ENCODE measurements at regions not wholly inside any gene's neighbourhood (a gene's known extent, or its start where the extent isn't known, plus 50 kb on each side); places are given as distances from the start of the nearest gene placed in this dataset.

GRCh38 chr5:167603135-167603534 is 688.3 kb upstream of the WWC1 start:
- Histone ChIP-seq H4K20me1 (ENCODE audit: control insufficient read depth, insufficient read depth) (no peaks in the 10 kb centered on the region), H3K9ac (ENCODE audit: control insufficient read depth, insufficient read depth, low read length) (no peak overlapping the region), H3K79me2 (ENCODE audit: control insufficient read depth, insufficient read depth, low read length) (no peaks in the 10 kb centered on the region), H3K36me3 (ENCODE audit: control insufficient read depth in 2 of 2, insufficient read depth in 2 of 2, low read length in 1 of 2) (no peaks in the 10 kb centered on the region), H3K4me2 (ENCODE audit: control insufficient read depth, insufficient read depth) (no peak overlapping the region), H3K4me1 (ENCODE audit: control insufficient read depth, insufficient read depth, low read length) (no peaks in the 10 kb centered on the region), H3K27me3 (replicated peaks in 1 of 2; ENCODE audit: control insufficient read depth in 2 of 2, insufficient read depth in 2 of 2, low read length in 1 of 2) (no peaks in the 10 kb centered on the region; a peak in 1 of 4 replicates), H3K27ac (ENCODE audit: control insufficient read depth, insufficient read depth) (no peak overlapping the region), H3K4me3 (no peak overlapping the region), H3K9me3 (replicated peaks; ENCODE audit: control insufficient read depth, insufficient read depth, low read length) (no peaks in the 10 kb centered on the region), H2AFZ (ENCODE audit: control insufficient read depth, low read depth, low read length) (no peak overlapping the region)
- intact Hi-C loops (cut with micrococcal nuclease; ENCODE audit: unreplicated experiment) (no loop called here), in situ Hi-C loops (cut with MboI) (no loop called here)
- WGBS (ENCODE audit: insufficient coverage, insufficient replicate concordance, low lambda C conversion rate, missing lambda C conversion rate) = 1% methylated on average over 4 of the region's 4 CpGs
- TF ChIP-seq STAT1 (conservative IDR thresholded peaks at IDR 0.05) = no peak
- no peak for FAIRE-seq
- no peak for DNase-seq (ENCODE audit: low read depth, low spot score)
- BruUV-seq (replicated peaks) = no TSS peak
- ChIA-PET CTCF (no interaction called here), RAD21 (ENCODE audit: unreplicated experiment) (no interaction called here), SMC1A (ENCODE audit: uncharacterized antibody, unreplicated experiment) (no interaction called here), POLR2A (no interaction called here)
- ATAC-seq = no peak

- BruUV-seq (replicated peaks) = no TSS peak
- 46% methylated on average over 13 of the region's 13 CpGs for WGBS (ENCODE audit: insufficient coverage, insufficient replicate concordance, low lambda C conversion rate, missing lambda C conversion rate)
- no peak for FAIRE-seq
- TF ChIP-seq ZZZ3 (IDR thresholded peaks at IDR 0.05; ENCODE audit: control insufficient read depth, insufficient read length, low read depth) = no peak
- TF ChIP-seq RUNX3 (IDR thresholded peaks at IDR 0.05; ENCODE audit: low read length) = no peak
- TF ChIP-seq BRCA1 (IDR thresholded peaks at IDR 0.05; ENCODE audit: low read depth, low read length) = no peak
- TF ChIP-seq FOXM1 (IDR thresholded peaks at IDR 0.05; ENCODE audit: low read depth, low read length) = no peak
- no peak for TF ChIP-seq IRF3 (IDR thresholded peaks at IDR 0.05)
- no peak for TF ChIP-seq BCL11A (IDR thresholded peaks at IDR 0.05; ENCODE audit: low read depth, low read length)
- TF ChIP-seq EZH2 (IDR thresholded peaks at IDR 0.05; ENCODE audit: borderline replicate concordance, control insufficient read depth, low read depth, low read length) = no peak
- TF ChIP-seq EED (IDR thresholded peaks at IDR 0.05; ENCODE audit: low read depth) = no peak
- no peak for TF ChIP-seq ZNF24 (IDR thresholded peaks at IDR 0.05)
- no peak for TF ChIP-seq BCLAF1 (IDR thresholded peaks at IDR 0.05)
These were observed 682.8 kb upstream of the WWC1 start for GRCh38 chr5:167608390-167609272.

More at GRCh38 chr5:167608390-167609272, 682.8 kb upstream of the WWC1 start:
- no peak for DNase-seq (ENCODE audit: low read depth, low spot score)
- Histone ChIP-seq H3K27ac (ENCODE audit: control insufficient read depth, insufficient read depth) (no peak overlapping the region), H3K79me2 (ENCODE audit: control insufficient read depth, insufficient read depth, low read length) (no peaks in the 10 kb centered on the region), H3K36me3 (ENCODE audit: control insufficient read depth in 2 of 2, insufficient read depth in 2 of 2, low read length in 1 of 2) (no peaks in the 10 kb centered on the region), H3K9ac (ENCODE audit: control insufficient read depth, insufficient read depth, low read length) (no peak overlapping the region), H3K4me1 (ENCODE audit: control insufficient read depth, insufficient read depth, low read length) (no peaks in the 10 kb centered on the region), H3K4me2 (ENCODE audit: control insufficient read depth, insufficient read depth) (no peak overlapping the region), H3K4me3 (no peak overlapping the region), H3K9me3 (replicated peaks; ENCODE audit: control insufficient read depth, insufficient read depth, low read length) (no peaks in the 10 kb centered on the region), H2AFZ (ENCODE audit: control insufficient read depth, low read depth, low read length) (no peak overlapping the region), H4K20me1 (ENCODE audit: control insufficient read depth, insufficient read depth) (no peaks in the 10 kb centered on the region), H3K27me3 (replicated peaks in 1 of 2; ENCODE audit: control insufficient read depth in 2 of 2, insufficient read depth in 2 of 2, low read length in 1 of 2) (no peaks in the 10 kb centered on the region; a peak in 1 of 4 replicates)
- RAD21 ChIA-PET (ENCODE audit: unreplicated experiment) = no interaction called here
- SMC1A ChIA-PET (ENCODE audit: uncharacterized antibody, unreplicated experiment) = no interaction called here
- CTCF ChIA-PET = no interaction called here
- ATAC-seq = no peak
- in situ Hi-C loops (cut with MboI) = no loop called here
- POLR2A ChIA-PET = no interaction called here
- intact Hi-C loops (cut with micrococcal nuclease; ENCODE audit: unreplicated experiment) = no loop called here

Measured in GM12878 (cell line).